GM23338 (cell line): ENCODE measurements at regions not wholly inside any gene's neighbourhood (a gene's known extent, or its start where the extent isn't known, plus 50 kb on each side); places are given as distances from the start of the nearest gene placed in this dataset.

ENCODE experiments used
- ATAC-seq: fragments of 200-7000 bp; cut with Tn5 transposase; 3 replicates; pipeline ENCODE4 v1.9.1; 2020
- DNase-seq: peaks from one replicate; pipeline ENCODE4 v3.0.0-alpha.2; 2015; ENCODE audit warnings: low spot score
- H2AFZ ChIP-seq: fragments of 200-600 bp; sonication (generic); 2 replicates; pipeline ENCODE4 v1.8.0; 2016; ENCODE audit warnings: antibody characterized with exemption, mild to moderate bottlenecking, moderate library complexity
- H3F3A ChIP-seq: fragments of 200-600 bp; sonication (generic); replicated peaks from 2 replicates; pipeline ENCODE4 v1.8.0; 2017; ENCODE audit warnings: antibody characterized with exemption, mixed run types, low read depth
- H3K27ac ChIP-seq: fragments of 200-600 bp; sonication (generic); 2 replicates; pipeline ENCODE4 v1.6.1; 2016; ENCODE audit warnings: low read depth
- H3K27me3 ChIP-seq: fragments of 200-600 bp; sonication (generic); 2 replicates; pipeline ENCODE4 v1.8.0; 2016; ENCODE audit warnings: mild to moderate bottlenecking, mixed run types, moderate library complexity; ENCODE audit not compliant: insufficient read depth
- H3K36me3 ChIP-seq: fragments of 200-600 bp; sonication (generic); 2 replicates; pipeline ENCODE4 v1.8.0; 2016; ENCODE audit warnings: mild to moderate bottlenecking; ENCODE audit not compliant: insufficient read depth
- H3K4me1 ChIP-seq: fragments of 200-600 bp; sonication (generic); 2 replicates; pipeline ENCODE4 v1.8.0; 2016; ENCODE audit warnings: mild to moderate bottlenecking, moderate library complexity; ENCODE audit not compliant: insufficient read depth
- H3K4me2 ChIP-seq: fragments of 200-600 bp; sonication (generic); 2 replicates; pipeline ENCODE4 v1.7.1; 2017; ENCODE audit warnings: mixed run types
- H3K4me3 ChIP-seq: fragments of 200-600 bp; sonication (generic); 2 replicates; pipeline ENCODE4 v1.6.1; 2016; ENCODE audit warnings: mixed run types
- H3K79me2 ChIP-seq: fragments of 200-600 bp; sonication (generic); replicated peaks from 2 replicates; pipeline ENCODE4 v1.8.0; 2017; ENCODE audit warnings: mild to moderate bottlenecking; ENCODE audit not compliant: insufficient read depth
- H3K9me2 ChIP-seq: fragments of 200-600 bp; sonication (generic); 2 replicates; pipeline ENCODE4 v1.8.0; 2017; ENCODE audit not compliant: insufficient read depth
- H4K20me1 ChIP-seq: fragments of 200-600 bp; sonication (generic); replicated peaks from 2 replicates; pipeline ENCODE4 v1.8.0; 2017; ENCODE audit warnings: mild to moderate bottlenecking; ENCODE audit not compliant: insufficient read depth
- H3K27ac Mint-ChIP-seq: 2 replicates; pipeline ENCODE4 v1.8.0; 2020; ENCODE audit warnings: inconsistent platforms, mild to moderate bottlenecking, moderate library complexity, mixed read lengths
- H3K27me3 Mint-ChIP-seq: 3 replicates; pipeline ENCODE4 v1.8.0; 2022; ENCODE audit warnings: low read depth, mild to moderate bottlenecking, moderate library complexity, mixed read lengths, inconsistent platforms; ENCODE audit not compliant: insufficient read depth, poor library complexity
- H3K36me3 Mint-ChIP-seq: 3 replicates; pipeline ENCODE4 v1.8.0; 2021; ENCODE audit warnings: low read depth, mild to moderate bottlenecking, inconsistent platforms, moderate library complexity, mixed read lengths
- H3K4me1 Mint-ChIP-seq: 3 replicates; pipeline ENCODE4 v1.8.0; 2020; ENCODE audit warnings: mild to moderate bottlenecking, inconsistent platforms, mixed read lengths
- H3K4me3 Mint-ChIP-seq: 3 replicates; pipeline ENCODE4 v1.8.0; 2021; ENCODE audit warnings: moderate library complexity, mild to moderate bottlenecking, inconsistent platforms, mixed read lengths
- H3K9me3 Mint-ChIP-seq: 3 replicates; pipeline ENCODE4 v1.8.0; 2020; ENCODE audit warnings: moderate library complexity, mild to moderate bottlenecking, inconsistent platforms, mixed read lengths
- CREB1 ChIP-seq: fragments of 250-450 bp; sonication (Bioruptor Pico); IDR thresholded peaks from 2 replicates; pipeline ENCODE4 v1.5.0; 2020; ENCODE audit warnings: low read depth, mild to moderate bottlenecking, moderate library complexity
- CTCF ChIP-seq, 2 experiments: fragments of 200-600 bp in 1 of 2; sonication (generic) in 1 of 2; conservative IDR thresholded peaks; 2 replicates each; pipeline versions ENCODE4 v1.5.1 to v1.6.1; 2016 to 2017; ENCODE audit warnings: antibody characterized with exemption in 2 of 2, low read depth in 2 of 2, mild to moderate bottlenecking in 2 of 2, moderate library complexity in 1 of 2
- ETS1 ChIP-seq: IDR thresholded peaks from 2 replicates; pipeline ENCODE4 v1.6.1; 2016; ENCODE audit warnings: antibody characterized with exemption
- EZH2 ChIP-seq: fragments of 200-600 bp; sonication (generic); IDR thresholded peaks from one replicate; pipeline ENCODE4 v1.8.0; 2017; ENCODE audit warnings: antibody characterized with exemption, mild to moderate bottlenecking, low read depth; ENCODE audit not compliant: unreplicated experiment
- EZH2phosphoT487 ChIP-seq: fragments of 200-600 bp; sonication (generic); IDR thresholded peaks from one replicate; pipeline ENCODE4 v1.8.1; 2018; ENCODE audit warnings: antibody characterized with exemption; ENCODE audit not compliant: unreplicated experiment
- JUNB ChIP-seq: IDR thresholded peaks from one replicate; pipeline ENCODE4 v1.6.1; 2016; ENCODE audit warnings: antibody characterized with exemption; ENCODE audit not compliant: unreplicated experiment
- NANOG ChIP-seq: IDR thresholded peaks from 2 replicates; pipeline ENCODE4 v1.6.1; 2016; ENCODE audit warnings: antibody characterized with exemption, borderline replicate concordance
- POLR2AphosphoS5 ChIP-seq: IDR thresholded peaks from 2 replicates; pipeline ENCODE4 v1.6.1; 2016; ENCODE audit warnings: antibody characterized with exemption, low read depth
- REST ChIP-seq: IDR thresholded peaks from one replicate; pipeline ENCODE4 v1.6.1; 2018; ENCODE audit warnings: antibody characterized with exemption; ENCODE audit not compliant: unreplicated experiment
- STAT1 ChIP-seq: IDR thresholded peaks from one replicate; pipeline ENCODE4 v1.6.1; 2016; ENCODE audit warnings: antibody characterized with exemption; ENCODE audit not compliant: unreplicated experiment
- ZNF114 ChIP-seq: fragments of 250-450 bp; sonication (Bioruptor Pico); IDR thresholded peaks from 2 replicates; pipeline ENCODE4 v1.5.0; 2020; ENCODE audit warnings: mild to moderate bottlenecking, moderate library complexity
- ZNF331 ChIP-seq: fragments of 250-450 bp; sonication (Bioruptor Pico); IDR thresholded peaks from 2 replicates; pipeline ENCODE4 v1.5.0; 2020; ENCODE audit warnings: low read depth, mild to moderate bottlenecking, moderate library complexity
- ZNF462 ChIP-seq: fragments of 250-450 bp; sonication (Bioruptor Pico); IDR thresholded peaks from 2 replicates; pipeline ENCODE4 v1.5.0; 2020; ENCODE audit warnings: mild to moderate bottlenecking, moderate library complexity

- Mint-ChIP-seq H3K4me1 (no peaks in the 10 kb centered on the region), H3K27ac (no peak overlapping the region), H3K27me3 (peaks cover 2% of the 10 kb centered on the region), H3K36me3 (peaks cover 4% of the 10 kb centered on the region; the same call in 1 of the 3 replicates), H3K4me3 (no peak overlapping the region), H3K9me3 (peaks cover 19% of the 10 kb centered on the region; the same call in 2 of the 3 replicates)
- Histone ChIP-seq H3K27ac (no peak overlapping the region), H3K27me3 (no peaks in the 10 kb centered on the region), H4K20me1 (no peaks in the 10 kb centered on the region), H2AFZ (no peak overlapping the region), H3K4me3 (no peak overlapping the region), H3K79me2 (no peaks in the 10 kb centered on the region), H3K36me3 (no peaks in the 10 kb centered on the region), H3K9me2 (peaks cover 4% of the 10 kb centered on the region), H3K4me2 (no peak overlapping the region), H3F3A (no peaks in the 10 kb centered on the region), H3K4me1 (no peaks in the 10 kb centered on the region)
- TF ChIP-seq EZH2 (no peak), EZH2phosphoT487 (no peak), ZNF114 (CRISPR knock-in tag) (no peak), ETS1 (no peak), ZNF462 (no peak), POLR2AphosphoS5 (no peak), JUNB (no peak), CREB1 (no peak), NANOG (no peak), STAT1 (no peak), CTCF (conservative IDR thresholded peaks at IDR 0.05; ENCODE audit: low read depth in 2 of 2) (no peak), REST (no peak), ZNF331 (CRISPR knock-in tag) (no peak)
- ATAC-seq (no peak), DNase-seq (no peak)
These were observed 629.0 kb upstream of the PTPRD start for GRCh38 chr9:11241779-11242178.
